Liver (tissue), 2 donors: ENCODE measurements at regions not wholly inside any gene's neighbourhood (a gene's known extent, or its start where the extent isn't known, plus 50 kb on each side); places are given as distances from the start of the nearest gene placed in this dataset.

Experiments used
- HNF4G ChIP-seq: IDR thresholded peaks from 2 replicates; pipeline ENCODE4 v1.6.1; 2016; ENCODE audit warnings: antibody characterized with exemption
- RAD21 ChIP-seq, 2 donors: IDR thresholded peaks; 2 replicates each; pipeline ENCODE4 v1.6.1; 2016; ENCODE audit warnings: antibody characterized with exemption in 2 of 2, mild to moderate bottlenecking in 2 of 2
- TF ChIP-seq, protein P1 (sequence below): IDR thresholded peaks from 2 replicates; pipeline ENCODE4 v1.6.1; 2016; ENCODE audit warnings: antibody characterized with exemption
- donor health status: healthy.

DNA sequence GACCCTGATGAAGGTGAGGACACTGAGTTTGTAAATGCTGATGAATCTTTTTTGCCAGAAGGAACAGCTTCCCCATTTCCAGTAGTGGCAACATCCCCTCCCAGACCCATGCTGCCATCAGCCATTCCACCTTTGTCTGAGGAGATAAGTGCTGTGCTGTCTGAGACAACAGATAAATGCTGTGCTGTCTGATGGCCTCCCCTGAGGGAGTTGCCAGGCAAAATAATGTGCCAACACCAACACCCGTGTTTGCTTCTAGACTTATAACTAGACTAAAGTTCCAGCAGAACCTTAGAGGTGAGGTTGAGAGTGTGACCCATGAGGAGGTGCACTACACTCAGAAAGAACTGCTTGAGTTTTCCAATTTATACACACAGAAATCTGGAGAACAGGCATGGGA is 349.5 kb downstream of the C12orf75 start:
- TF ChIP-seq, protein P1, sequence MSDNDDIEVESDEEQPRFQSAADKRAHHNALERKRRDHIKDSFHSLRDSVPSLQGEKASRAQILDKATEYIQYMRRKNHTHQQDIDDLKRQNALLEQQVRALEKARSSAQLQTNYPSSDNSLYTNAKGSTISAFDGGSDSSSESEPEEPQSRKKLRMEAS = no peak
- TF ChIP-seq RAD21 (IDR thresholded peaks at IDR 0.05) (no peak), HNF4G (no peak)
